Neural progenitor cell (in vitro differentiated cells): ENCODE measurements at regions not wholly inside any gene's neighbourhood (a gene's known extent, or its start where the extent isn't known, plus 50 kb on each side); places are given as distances from the start of the nearest gene placed in this dataset.
"Not testable (repeated sequence)": the region's sequence is repeated elsewhere in the genome, so short reads cannot be mapped to it uniquely, and the experiment has no call there.

Source experiments
- EZH2 ChIP-seq: fragments of 200-600 bp; sonication (generic); IDR thresholded peaks from 2 replicates; pipeline ENCODE4 v1.6.1; 2017; ENCODE audit warnings: antibody characterized with exemption, mild to moderate bottlenecking, moderate library complexity
- TF ChIP-seq, protein P1 (sequence below): fragments of 200-600 bp; sonication (generic); IDR thresholded peaks from 2 replicates; pipeline ENCODE4 v1.5.1; 2017; ENCODE audit warnings: antibody characterized with exemption, mild to moderate bottlenecking

DNA sequence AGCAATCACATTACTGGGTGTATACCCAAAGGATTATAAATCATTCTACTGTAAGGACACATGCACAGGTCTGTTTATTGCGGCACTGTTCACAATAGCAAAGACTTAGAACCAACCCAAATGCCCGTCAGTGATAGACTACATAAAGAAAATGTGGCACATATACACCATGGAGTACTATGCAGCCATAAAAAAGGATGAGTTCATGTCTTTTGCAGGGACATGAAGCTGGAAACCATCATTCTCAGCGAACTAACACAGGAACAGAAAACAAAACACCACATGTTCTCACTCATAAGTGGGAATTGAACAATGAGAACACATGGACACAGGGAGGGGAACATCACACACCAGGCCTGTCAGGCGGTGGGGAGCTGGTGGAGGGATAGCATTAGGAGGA, 313.9 kb upstream of the NCKAP5 start:
- TF ChIP-seq EZH2 = not testable (repeated sequence)
- TF ChIP-seq, protein P1, sequence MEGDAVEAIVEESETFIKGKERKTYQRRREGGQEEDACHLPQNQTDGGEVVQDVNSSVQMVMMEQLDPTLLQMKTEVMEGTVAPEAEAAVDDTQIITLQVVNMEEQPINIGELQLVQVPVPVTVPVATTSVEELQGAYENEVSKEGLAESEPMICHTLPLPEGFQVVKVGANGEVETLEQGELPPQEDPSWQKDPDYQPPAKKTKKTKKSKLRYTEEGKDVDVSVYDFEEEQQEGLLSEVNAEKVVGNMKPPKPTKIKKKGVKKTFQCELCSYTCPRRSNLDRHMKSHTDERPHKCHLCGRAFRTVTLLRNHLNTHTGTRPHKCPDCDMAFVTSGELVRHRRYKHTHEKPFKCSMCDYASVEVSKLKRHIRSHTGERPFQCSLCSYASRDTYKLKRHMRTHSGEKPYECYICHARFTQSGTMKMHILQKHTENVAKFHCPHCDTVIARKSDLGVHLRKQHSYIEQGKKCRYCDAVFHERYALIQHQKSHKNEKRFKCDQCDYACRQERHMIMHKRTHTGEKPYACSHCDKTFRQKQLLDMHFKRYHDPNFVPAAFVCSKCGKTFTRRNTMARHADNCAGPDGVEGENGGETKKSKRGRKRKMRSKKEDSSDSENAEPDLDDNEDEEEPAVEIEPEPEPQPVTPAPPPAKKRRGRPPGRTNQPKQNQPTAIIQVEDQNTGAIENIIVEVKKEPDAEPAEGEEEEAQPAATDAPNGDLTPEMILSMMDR = not testable (repeated sequence)
